Mucosa of gallbladder (tissue), 1 donor: ENCODE measurements at regions not wholly inside any gene's neighbourhood (a gene's known extent, or its start where the extent isn't known, plus 50 kb on each side); places are given as distances from the start of the nearest gene placed in this dataset.
"Not testable (repeated sequence)": the region's sequence is repeated elsewhere in the genome, so short reads cannot be mapped to it uniquely, and the experiment has no call there.

Source experiments
- DNase-seq: peaks from one replicate; pipeline ENCODE4 v3.0.0-alpha.2; 2020; ENCODE audit warnings: low spot score
- donor health status: DM: no; HTN: no; CAD: no.

GRCh38 chr2:215746226-215746886, 267.0 kb downstream of the MREG start:
- no peak for DNase-seq

GRCh38 chr2:215745331-215745730, 268.0 kb downstream of the MREG start:
- DNase-seq, result no peak

- DNase-seq, result no peak
Measured at GRCh38 chr2:215744514-215744913, 268.8 kb downstream of the MREG start.

GRCh38 chr2:215743066-215743465, 270.3 kb downstream of the MREG start:
- DNase-seq, result no peak

DNA sequence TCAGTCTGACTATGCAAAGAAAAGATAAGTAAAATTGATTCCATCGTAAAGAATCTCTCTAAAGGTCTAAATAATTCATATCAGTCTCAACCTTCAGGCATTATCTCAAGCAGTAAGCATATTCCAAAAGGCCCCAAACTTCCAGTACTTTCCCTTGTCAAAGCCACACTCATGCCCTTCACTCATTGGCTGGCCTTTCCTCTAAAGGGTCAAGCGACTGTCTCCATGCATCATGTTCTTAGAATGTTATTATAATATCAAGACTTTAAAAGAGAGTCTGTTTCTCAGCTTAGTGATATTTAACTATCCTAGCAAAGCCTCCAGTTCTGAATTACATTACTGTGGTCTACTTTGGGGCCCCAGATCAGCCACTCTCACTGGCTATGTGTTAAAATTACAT, 271.3 kb downstream of the MREG start:
- no peak for DNase-seq

DNA sequence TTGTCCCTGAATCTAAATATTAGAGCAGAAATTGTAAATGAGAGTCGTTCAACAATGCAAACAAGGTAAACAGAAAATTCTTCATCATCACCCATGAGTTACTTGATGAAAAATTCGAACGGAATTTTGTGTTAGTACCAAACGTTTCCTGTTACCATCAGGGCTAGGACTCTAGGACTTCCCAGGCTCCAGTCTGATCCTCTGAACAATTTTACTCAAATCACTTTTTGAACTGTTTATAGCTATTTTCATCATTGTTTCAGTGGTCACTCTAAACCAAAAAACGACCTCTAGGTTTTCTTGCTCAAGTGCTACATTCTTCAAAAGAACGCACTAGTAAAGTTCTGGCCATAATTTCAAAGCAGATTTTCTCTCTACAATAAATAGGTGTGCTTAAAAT, 273.3 kb downstream of the MREG start:
- DNase-seq, result no peak

GRCh38 chr2:215738351-215738750, 275.0 kb downstream of the MREG start:
- DNase-seq, result no peak

- no peak for DNase-seq
Measured at GRCh38 chr2:215737477-215737876, 275.9 kb downstream of the MREG start.

DNA sequence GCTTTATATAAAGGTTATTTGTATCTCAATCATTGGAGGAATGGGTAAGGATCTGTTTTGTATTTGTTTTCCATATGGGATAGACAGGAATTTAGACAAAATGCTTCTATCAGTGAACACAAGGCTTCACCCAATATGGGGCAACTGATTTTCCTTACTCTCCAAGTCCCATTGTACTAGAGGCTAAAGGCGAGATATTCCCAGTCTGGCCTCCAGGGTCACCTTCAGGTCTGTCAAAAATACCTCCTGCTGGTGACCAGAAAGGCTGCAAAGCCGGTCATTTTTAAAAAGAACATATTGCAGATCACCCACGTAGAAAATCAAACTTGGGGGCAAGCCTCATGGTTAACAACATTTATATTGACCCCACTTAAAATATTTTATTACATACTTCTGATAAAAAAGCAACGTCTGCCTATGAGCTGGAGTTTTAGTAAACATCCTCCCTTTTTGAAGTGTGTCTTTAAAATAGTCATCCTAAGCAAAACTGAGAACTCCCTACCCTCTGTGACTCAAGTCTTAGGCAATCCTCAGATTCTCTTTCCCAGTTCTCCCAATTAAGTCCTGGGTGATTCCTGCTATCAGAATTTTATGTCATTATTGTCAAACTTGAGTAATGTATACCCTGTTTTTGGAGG, 276.6 kb downstream of the MREG start:
- no peak for DNase-seq

- DNase-seq, result no peak
Measured at GRCh38 chr2:215731108-215731658, 282.2 kb downstream of the MREG start.

- no peak for DNase-seq
Measured at GRCh38 chr2:215729985-215730620, 283.2 kb downstream of the MREG start.

DNA sequence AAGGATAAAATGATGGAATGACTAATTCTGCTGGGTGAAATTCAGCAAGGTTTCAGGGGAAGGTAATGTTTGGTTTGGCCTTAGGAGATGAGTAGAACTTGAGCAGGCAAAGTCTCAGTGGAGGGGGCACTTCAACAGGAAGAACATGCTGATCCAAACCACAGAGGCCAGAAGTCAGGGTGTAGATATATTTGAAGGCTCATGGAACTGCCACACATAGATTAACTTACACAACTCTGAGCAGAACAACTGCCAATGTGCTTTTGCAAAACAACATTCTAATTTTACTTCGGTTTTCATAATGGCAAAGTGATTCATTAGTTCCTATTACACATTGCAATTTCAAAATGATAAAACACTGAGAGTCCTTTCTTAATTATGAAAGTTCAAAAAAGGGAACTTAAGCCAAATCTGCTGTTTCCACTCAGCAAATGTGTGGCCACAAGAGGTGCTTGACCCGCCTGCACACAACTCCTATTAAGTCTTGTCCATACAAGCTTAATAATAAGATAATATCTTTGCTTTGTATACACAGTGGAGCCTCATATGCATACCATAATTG, 284.8 kb downstream of the MREG start:
- no peak for DNase-seq

DNA sequence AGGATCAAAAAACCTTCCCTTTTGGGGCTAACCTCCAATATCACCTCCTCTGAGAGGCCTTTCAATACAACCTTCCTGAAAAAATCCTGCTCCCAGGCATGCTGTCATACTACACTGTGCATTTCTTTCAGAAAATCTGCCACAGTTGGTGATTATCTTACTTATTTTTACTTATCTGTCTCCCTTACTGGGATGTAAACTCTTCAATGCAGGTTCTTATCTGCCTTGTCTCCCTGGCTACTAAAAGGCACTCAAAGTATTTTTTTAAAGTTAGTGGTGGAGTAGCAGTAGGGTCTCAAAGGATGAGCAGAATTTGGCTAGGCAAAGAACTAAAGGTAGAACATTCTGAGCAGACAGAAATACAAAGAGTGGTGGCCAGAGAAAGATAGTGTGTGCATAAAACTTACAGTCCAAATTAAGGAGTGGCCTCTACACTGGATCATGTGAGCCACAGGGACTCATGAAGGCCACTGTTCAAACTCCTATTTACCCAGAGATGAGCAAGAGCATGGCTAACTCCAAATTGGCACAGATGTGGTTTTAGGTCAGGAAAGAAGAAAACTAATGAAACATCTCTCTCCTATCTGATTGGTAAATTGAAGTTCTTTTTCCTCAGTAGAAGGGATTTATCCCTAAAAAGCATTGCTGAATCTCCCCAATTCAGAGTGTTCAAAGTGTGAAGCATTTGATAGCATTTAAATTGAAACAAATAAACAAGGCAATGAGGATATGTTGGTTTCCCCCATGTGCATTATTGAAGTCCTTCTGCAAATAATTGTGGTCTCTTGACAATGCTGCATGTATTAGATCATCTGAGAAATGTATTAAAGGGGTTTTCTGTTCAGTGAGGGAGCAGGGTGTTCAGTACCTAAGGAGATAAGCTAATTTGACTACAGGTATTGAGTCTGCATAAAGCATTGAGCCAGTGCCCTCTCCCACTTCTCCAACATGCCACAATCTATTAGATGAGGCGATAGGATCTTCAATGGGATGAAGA, 285.5 kb downstream of the MREG start:
- no peak for DNase-seq

DNA sequence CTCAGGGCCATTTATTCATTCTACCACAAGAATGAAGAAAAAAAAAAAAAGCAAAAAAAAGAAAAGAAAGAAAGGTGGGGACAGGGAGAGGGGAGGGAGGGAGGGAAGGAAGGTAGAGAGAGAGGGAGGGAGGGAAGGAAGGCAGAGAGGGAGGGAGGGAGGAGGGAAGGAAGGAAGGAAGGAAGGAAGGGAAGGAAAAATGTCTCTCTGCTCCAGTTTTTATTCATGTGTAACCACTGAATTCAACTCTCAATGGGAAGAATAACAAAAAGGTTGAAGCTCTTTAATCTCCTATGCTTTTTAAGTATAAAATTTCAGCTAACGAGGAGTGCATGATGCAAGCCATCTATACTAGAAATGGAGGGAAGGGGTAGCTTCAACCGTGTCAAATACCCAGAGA, 287.3 kb downstream of the MREG start:
- DNase-seq, result no peak

DNA sequence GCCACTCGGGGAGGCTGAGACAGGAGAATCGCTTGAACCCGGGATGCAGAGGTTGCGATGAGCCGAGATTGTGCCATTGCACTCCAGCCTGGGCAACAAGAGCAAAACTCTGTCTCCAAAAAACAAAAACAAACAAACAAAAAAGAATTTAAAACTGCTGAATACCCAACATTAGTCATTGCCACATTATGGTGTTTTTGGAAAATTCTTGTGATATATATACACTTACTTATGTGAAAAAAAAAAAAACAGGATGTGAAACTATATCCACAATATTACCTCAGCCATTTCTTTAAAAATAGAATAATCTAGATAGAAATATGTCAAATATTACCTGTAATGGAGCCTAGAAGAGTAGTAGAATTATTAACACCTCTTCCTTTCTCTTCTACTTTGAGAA, 288.3 kb upstream of the FN1 start:
- DNase-seq, result no peak

GRCh38 chr2:215723631-215724011, 287.8 kb upstream of the FN1 start:
- DNase-seq, result no peak

GRCh38 chr2:215722986-215723630, 287.2 kb upstream of the FN1 start:
- no peak for DNase-seq

DNA sequence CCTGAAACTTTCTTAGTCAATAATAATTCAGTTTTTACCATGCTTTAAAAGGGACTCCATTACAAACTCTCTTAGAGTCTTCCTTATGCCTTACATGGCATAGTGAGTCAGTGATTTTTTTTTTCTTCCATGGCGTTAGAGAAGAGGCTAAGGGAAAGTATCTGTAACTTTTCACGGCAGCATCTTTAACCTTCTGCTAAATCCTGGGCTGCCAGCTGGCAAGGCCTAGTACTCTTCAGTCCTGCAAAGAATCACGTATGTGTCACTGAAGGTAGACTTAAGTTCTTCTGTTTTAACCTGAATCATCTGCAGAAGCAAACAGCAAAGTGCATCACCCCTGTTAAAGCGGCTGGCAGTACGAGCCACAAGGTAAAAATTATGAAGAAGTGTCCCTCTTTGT, 286.3 kb upstream of the FN1 start:
- DNase-seq, result no peak

DNA sequence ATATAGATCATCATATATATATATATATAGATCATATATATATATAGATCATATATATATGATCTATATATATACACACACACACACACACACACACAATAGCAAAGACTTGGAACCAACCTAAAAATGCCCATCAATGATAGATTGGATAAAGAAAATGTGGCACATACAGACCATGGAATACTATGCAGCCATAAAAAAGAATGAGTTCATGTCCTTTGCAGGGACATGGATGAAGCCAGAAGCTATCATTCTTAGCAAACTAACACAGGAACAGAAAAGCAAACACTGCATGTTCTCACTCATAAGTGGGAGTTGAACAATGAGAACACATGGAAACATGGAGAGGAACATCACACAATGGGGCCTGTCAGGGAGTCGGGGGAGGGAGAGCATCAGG, 285.6 kb upstream of the FN1 start:
- not testable (repeated sequence) for DNase-seq

DNA sequence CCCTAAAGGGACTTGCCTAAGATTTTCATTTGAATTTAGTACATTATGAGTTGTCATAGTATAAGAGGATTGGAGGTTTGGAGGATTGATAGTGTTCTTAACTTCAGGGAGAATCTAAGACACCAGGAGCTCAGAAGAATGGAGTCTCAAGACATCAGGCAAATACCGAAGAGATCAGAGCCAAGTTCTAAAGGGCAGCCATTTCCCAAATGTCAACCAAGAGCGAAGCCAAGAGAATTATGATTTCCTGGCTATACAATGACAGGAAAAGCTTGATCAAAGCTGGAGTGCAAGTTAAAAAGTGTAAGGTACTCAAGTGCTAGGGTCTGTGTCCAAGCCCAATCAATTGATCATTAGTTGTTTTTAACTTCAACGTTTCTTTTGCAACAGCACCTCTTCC, 283.0 kb upstream of the FN1 start:
- no peak for DNase-seq

GRCh38 chr2:215718436-215718835, 282.6 kb upstream of the FN1 start:
- DNase-seq, result no peak
